GM18508 (cell line): ENCODE measurements at regions not wholly inside any gene's neighbourhood (a gene's known extent, or its start where the extent isn't known, plus 50 kb on each side); places are given as distances from the start of the nearest gene placed in this dataset.

ENCODE experiments used
- ATAC-seq: cut with Tn5 transposase; IDR thresholded peaks from one replicate; pipeline ENCODE4 v1.9.1; 2021; ENCODE audit warnings: moderate number of reproducible peaks; ENCODE audit not compliant: insufficient read depth, unreplicated experiment

GRCh38 chr11:45556851-45557707 lies 108.3 kb downstream of the CHST1 start:
- no peak for ATAC-seq

GRCh38 chr11:45554230-45554967 lies 111.0 kb downstream of the CHST1 start:
- ATAC-seq: no peak

GRCh38 chr11:45553383-45553936 lies 112.0 kb downstream of the CHST1 start:
- no peak for ATAC-seq

- no peak for ATAC-seq
These were observed 114.2 kb downstream of the CHST1 start for GRCh38 chr11:45551191-45551713.

GRCh38 chr11:45549257-45549656 lies 116.2 kb downstream of the CHST1 start:
- ATAC-seq: no peak

GRCh38 chr11:45546366-45546765 lies 119.1 kb downstream of the CHST1 start:
- no peak for ATAC-seq

GRCh38 chr11:45544826-45545225 lies 120.6 kb downstream of the CHST1 start:
- no peak for ATAC-seq

GRCh38 chr11:45543808-45544422 lies 121.5 kb downstream of the CHST1 start:
- ATAC-seq: no peak

GRCh38 chr11:45543081-45543480 lies 122.3 kb downstream of the CHST1 start:
- no peak for ATAC-seq

- no peak for ATAC-seq
These were observed 123.6 kb downstream of the CHST1 start for GRCh38 chr11:45541693-45542434.

- no peak for ATAC-seq
These were observed 126.5 kb downstream of the CHST1 start for GRCh38 chr11:45538939-45539338.

- no peak for ATAC-seq
These were observed 127.1 kb downstream of the CHST1 start for GRCh38 chr11:45538363-45538762.

GRCh38 chr11:45537614-45538013 lies 127.8 kb downstream of the CHST1 start:
- ATAC-seq: no peak

GRCh38 chr11:45535033-45535432 lies 130.4 kb downstream of the CHST1 start:
- no peak for ATAC-seq

GRCh38 chr11:45534132-45534531 lies 131.3 kb downstream of the CHST1 start:
- ATAC-seq: no peak

- no peak for ATAC-seq
These were observed 132.9 kb downstream of the CHST1 start for GRCh38 chr11:45532546-45532945.

- ATAC-seq: no peak
These were observed 134.6 kb downstream of the CHST1 start for GRCh38 chr11:45530776-45531175.

- no peak for ATAC-seq
These were observed 135.3 kb downstream of the CHST1 start for GRCh38 chr11:45530111-45530510.

GRCh38 chr11:45528435-45528834 lies 137.0 kb downstream of the CHST1 start:
- no peak for ATAC-seq

- no peak for ATAC-seq
These were observed 137.5 kb downstream of the CHST1 start for GRCh38 chr11:45527898-45528297.
